IMR-90 (cell line): ENCODE measurements at regions not wholly inside any gene's neighbourhood (a gene's known extent, or its start where the extent isn't known, plus 50 kb on each side); places are given as distances from the start of the nearest gene placed in this dataset.

Experiments used
- ATAC-seq: fragments of 200-7000 bp; cut with Tn5 transposase; 2 replicates; pipeline ENCODE4 v1.9.1; 2020; ENCODE audit warnings: low read depth, mild to moderate bottlenecking, moderate library complexity
- BruUV-seq: library from RNA; stranded (reverse); fragments of 400-500 nt; replicated peaks from 2 replicates; lab custom pipeline; 2021; lab: Mats Ljungman, UMichigan
- CTCF ChIA-PET: fragments of 300-600 bp; formaldehyde crosslinking; extraction: SDS; loops from one replicate; lab custom pipeline; 2021; ENCODE audit warnings: antibody characterized with exemption; lab: Yijun Ruan, JAX
- POLR2A ChIA-PET: fragments of 300-600 bp; sonication (Branson Sonifier 250); formaldehyde crosslinking; loops from one replicate; lab custom pipeline; 2022; ENCODE audit warnings: antibody characterized with exemption; ENCODE audit not compliant: unreplicated experiment; lab: Charles Lee
- DNase-seq: peaks from one replicate; pipeline ENCODE4 v3.0.0; 2013
- H2AFZ ChIP-seq: replicated peaks from 2 replicates; pipeline ENCODE3; 2013; ENCODE audit warnings: low read length, mild to moderate bottlenecking; ENCODE audit not compliant: poor library complexity
- H2AK5ac ChIP-seq: 2 replicates; pipeline ENCODE4 v1.6.1; 2013; ENCODE audit warnings: low read depth, low read length, inconsistent platforms
- H2AK9ac ChIP-seq: replicated peaks from 2 replicates; pipeline ENCODE3; 2013; ENCODE audit warnings: mild to moderate bottlenecking, low read depth, low read length, moderate library complexity; ENCODE audit not compliant: poor library complexity
- H2BK120ac ChIP-seq: 2 replicates; pipeline ENCODE4 v1.6.1; 2013; ENCODE audit warnings: low read depth, low read length, inconsistent platforms
- H2BK15ac ChIP-seq: 3 replicates; pipeline ENCODE4 v1.6.1; 2013; ENCODE audit warnings: low read depth, low read length, inconsistent platforms
- H2BK20ac ChIP-seq: 2 replicates; pipeline ENCODE4 v1.6.1; 2013; ENCODE audit warnings: low read depth, mild to moderate bottlenecking, inconsistent platforms, low read length, moderate library complexity
- H2BK5ac ChIP-seq: 2 replicates; pipeline ENCODE4 v1.6.1; 2013; ENCODE audit warnings: mild to moderate bottlenecking, low read depth, low read length, inconsistent platforms; ENCODE audit not compliant: poor library complexity, severe bottlenecking
- H3K14ac ChIP-seq: replicated peaks from 2 replicates; pipeline ENCODE4 v1.6.1; 2013; ENCODE audit warnings: low read depth, low read length, inconsistent platforms
- H3K18ac ChIP-seq: 2 replicates; pipeline ENCODE4 v1.6.1; 2013; ENCODE audit warnings: low read depth, low read length, control low read depth
- H3K23ac ChIP-seq: 2 replicates; pipeline ENCODE4 v1.6.1; 2013; ENCODE audit warnings: low read depth, low read length, inconsistent platforms
- H3K27ac ChIP-seq: 2 replicates; pipeline ENCODE4 v1.5.1; 2013; ENCODE audit warnings: mild to moderate bottlenecking, control low read depth, low read length; ENCODE audit not compliant: insufficient read depth
- H3K27me3 ChIP-seq: 2 replicates; pipeline ENCODE4 v1.6.1; 2013; ENCODE audit warnings: low read length; ENCODE audit not compliant: control insufficient read depth, insufficient read depth
- H3K36me3 ChIP-seq: 2 replicates; pipeline ENCODE4 v1.6.1; 2013; ENCODE audit warnings: low read length, mixed read lengths; ENCODE audit not compliant: control insufficient read depth, insufficient read depth
- H3K4ac ChIP-seq: 2 replicates; pipeline ENCODE4 v1.6.1; 2013; ENCODE audit warnings: low read depth, low read length, inconsistent platforms
- H3K4me1 ChIP-seq: 2 replicates; pipeline ENCODE4 v1.6.1; 2013; ENCODE audit warnings: low read length, mixed read lengths; ENCODE audit not compliant: control insufficient read depth, insufficient read depth
- H3K4me2 ChIP-seq: 2 replicates; pipeline ENCODE4 v1.6.1; 2013; ENCODE audit warnings: low read depth, mild to moderate bottlenecking, control low read depth, low read length, moderate library complexity
- H3K4me3 ChIP-seq: 2 replicates; pipeline ENCODE4 v1.5.1; 2013; ENCODE audit warnings: low read depth, mild to moderate bottlenecking, control low read depth, low read length, moderate library complexity; ENCODE audit not compliant: insufficient read depth
- H3K56ac ChIP-seq: 2 replicates; pipeline ENCODE4 v1.6.1; 2013; ENCODE audit warnings: low read length, inconsistent platforms; ENCODE audit not compliant: insufficient read depth; ENCODE audit errors: extremely low read depth
- H3K79me1 ChIP-seq, 2 experiments: 2 replicates each; pipeline ENCODE4 v1.6.1; 2013; ENCODE audit warnings: low read length in 2 of 2, inconsistent platforms in 1 of 2, low read depth in 1 of 2
- H3K9ac ChIP-seq: 2 replicates; pipeline ENCODE4 v1.6.1; 2013; ENCODE audit warnings: low read depth, low read length, control low read depth
- H3K9me1 ChIP-seq: 2 replicates; pipeline ENCODE4 v1.6.1; 2013; ENCODE audit warnings: low read length, inconsistent platforms; ENCODE audit not compliant: insufficient read depth
- H3K9me3 ChIP-seq: 2 replicates; pipeline ENCODE4 v1.6.1; 2013; ENCODE audit warnings: low read length; ENCODE audit not compliant: control insufficient read depth, insufficient read depth
- H4K20me1 ChIP-seq: 2 replicates; pipeline ENCODE4 v1.6.1; 2013; ENCODE audit warnings: low read length, inconsistent platforms; ENCODE audit not compliant: insufficient read depth
- H4K5ac ChIP-seq: 2 replicates; pipeline ENCODE4 v1.6.1; 2013; ENCODE audit warnings: mild to moderate bottlenecking, low read depth, low read length, control low read depth
- H4K8ac ChIP-seq, 2 experiments: 2 replicates each; pipeline ENCODE4 v1.6.1; 2013; ENCODE audit warnings: low read depth in 2 of 2, low read length in 2 of 2, control low read depth in 1 of 2, inconsistent platforms in 1 of 2
- H4K91ac ChIP-seq: 2 replicates; pipeline ENCODE4 v1.6.1; 2013; ENCODE audit warnings: low read depth, low read length, inconsistent platforms; ENCODE audit not compliant: insufficient read depth
- CHD1 ChIP-seq: IDR thresholded peaks from 2 replicates; pipeline ENCODE4 v1.6.1; 2012; ENCODE audit warnings: low read depth, low read length, improper control_type of control experiment
- FOS ChIP-seq: fragments of 150-350 bp; IDR thresholded peaks from 2 replicates; pipeline ENCODE4 v1.6.1; 2016; ENCODE audit warnings: low read depth, low read length
- MAFK ChIP-seq: IDR thresholded peaks from 2 replicates; pipeline ENCODE4 v1.6.1; 2012; ENCODE audit warnings: low read depth, low read length, improper control_type of control experiment
- MAZ ChIP-seq: IDR thresholded peaks from 2 replicates; pipeline ENCODE4 v1.6.1; 2012; ENCODE audit warnings: low read depth, mild to moderate bottlenecking, low read length, improper control_type of control experiment, moderate library complexity, borderline replicate concordance
- NFE2L2 ChIP-seq: fragments of 150-350 bp; IDR thresholded peaks from 2 replicates; pipeline ENCODE4 v1.6.1; 2016; ENCODE audit warnings: low read depth, mild to moderate bottlenecking, low read length
- RCOR1 ChIP-seq: IDR thresholded peaks from 2 replicates; pipeline ENCODE4 v1.6.1; 2012; ENCODE audit warnings: mild to moderate bottlenecking, low read length, improper control_type of control experiment; ENCODE audit not compliant: insufficient replicate concordance
- RFX5 ChIP-seq: IDR thresholded peaks from 2 replicates; pipeline ENCODE4 v1.8.0; 2012; ENCODE audit warnings: low read depth, mild to moderate bottlenecking, low read length, moderate library complexity
- USF2 ChIP-seq: fragments of 150-350 bp; IDR thresholded peaks from 2 replicates; pipeline ENCODE4 v1.6.1; 2017; ENCODE audit warnings: mild to moderate bottlenecking, antibody characterized with exemption, low read length, low read depth
- whole genome bisulfite sequencing, 2 experiments: methylation state at CpG; one replicate each; pipeline versions ENCODE4 v1.1.5 to v1.1.7; 2013; ENCODE audit warnings: missing lambda C conversion rate in 2 of 2; ENCODE audit not compliant: insufficient read length in 1 of 2; ENCODE audit errors: extremely low coverage in 2 of 2; 5-methylcytosine and 5-hydroxymethylcytosine counted together
- dilution Hi-C: fragments of 300-500 bp; cut with HindIII; formaldehyde crosslinking; loops from one replicate; pipeline ENCODE4 v1.14.3; 2018; ENCODE audit warnings: low sequenced_read_pairs; ENCODE audit not compliant: unreplicated experiment
- in situ Hi-C: fragments of 300-500 bp; cut with MboI; formaldehyde crosslinking; loops from 3 replicates; pipeline ENCODE4 v1.14.3; 2019; ENCODE audit warnings: low sequenced_read_pairs, inconsistent platforms, mixed read lengths
- intact Hi-C: fragments of 100-400 bp; cut with micrococcal nuclease; formaldehyde crosslinking; loops from 2 replicates; pipeline ENCODE4 v1.10.0; 2022

GRCh38 chr10:44008270-44008916, 359.7 kb upstream of the ZNF32 start:
- TF ChIP-seq MAFK (no peak), NFE2L2 (no peak), RFX5 (no peak), FOS (no peak), RCOR1 (no peak), MAZ (no peak), USF2 (0 out of 2 replicates have a peak, but pooled peaks have one; percentile 32), CHD1 (no peak)
- no peak overlapping the region for H2BK5ac ChIP-seq
- H3K79me1 ChIP-seq, result no peaks in the 10 kb centered on the region
- H3K36me3 ChIP-seq, result no peaks in the 10 kb centered on the region
- intact Hi-C loops (no loop called here), in situ Hi-C loops (no loop called here), dilution Hi-C loops (no loop called here)
- no peak overlapping the region for H2BK20ac ChIP-seq
- H4K91ac ChIP-seq, result no peak overlapping the region
- no peak overlapping the region for H3K27ac ChIP-seq
- H4K5ac ChIP-seq, result no peak overlapping the region
- no peak overlapping the region for H2AK9ac ChIP-seq
- H3K23ac ChIP-seq, result no peak overlapping the region
- H4K20me1 ChIP-seq, result no peaks in the 10 kb centered on the region
- peak; percentile 59 for DNase-seq
- no peaks in the 10 kb centered on the region for H3K4me1 ChIP-seq
- no peak overlapping the region for H2BK120ac ChIP-seq
- H2AK5ac ChIP-seq, result no peak overlapping the region
- no peak overlapping the region for H3K14ac ChIP-seq
- H3K9ac ChIP-seq, result no peak overlapping the region
- H2BK15ac ChIP-seq, result no peak overlapping the region
- ChIA-PET CTCF (no interaction called here), POLR2A (no interaction called here)
- no peak overlapping the region for H3K18ac ChIP-seq
- H3K56ac ChIP-seq, result no peak overlapping the region
- no peak overlapping the region for H2AFZ ChIP-seq
- BruUV-seq, result no TSS peak
- H3K27me3 ChIP-seq, result peaks cover 8% of the 10 kb centered on the region
- H3K9me1 ChIP-seq, result no peaks in the 10 kb centered on the region
- H3K9me3 ChIP-seq, result no peaks in the 10 kb centered on the region
- no peak overlapping the region for H4K8ac ChIP-seq
- no peak overlapping the region for H3K4me2 ChIP-seq
- whole genome bisulfite sequencing, 2 experiments, result no CpG with 5 or more reads among the region's 10 CpGs
- no peak overlapping the region for H3K4ac ChIP-seq
- no peak for ATAC-seq
- no peak overlapping the region for H3K4me3 ChIP-seq
